Testis (tissue), 2 donors: ENCODE measurements at regions not wholly inside any gene's neighbourhood (a gene's known extent, or its start where the extent isn't known, plus 50 kb on each side); places are given as distances from the start of the nearest gene placed in this dataset.

ENCODE experiments used
- DNase-seq: peaks from one replicate; pipeline ENCODE4 v3.0.0-alpha.2; 2019
- H3K27ac ChIP-seq, 2 donors: fragments of 200-600 bp; sonication (generic); one replicate each; pipeline ENCODE4 v1.5.1; 2019
- H3K27me3 ChIP-seq: fragments of 200-600 bp; sonication (generic); one replicate; pipeline ENCODE4 v1.5.1; 2019
- H3K36me3 ChIP-seq: fragments of 200-600 bp; sonication (generic); one replicate; pipeline ENCODE4 v1.5.1; 2017; ENCODE audit warnings: low read depth; ENCODE audit errors: missing control alignments
- H3K4me1 ChIP-seq: fragments of 200-600 bp; sonication (generic); one replicate; pipeline ENCODE4 v1.5.1; 2019
- H3K4me3 ChIP-seq, 2 donors: fragments of 200-600 bp; sonication (generic); one replicate each; pipeline ENCODE4 v1.5.1; 2017 to 2019
- H3K9me3 ChIP-seq: fragments of 200-600 bp; sonication (generic); one replicate; pipeline ENCODE4 v1.5.1; 2017
- CTCF ChIP-seq, 3 experiments: fragments of 450-650 bp in 2 of 3; fragments of 200-600 bp in 1 of 3; sonication (generic) in 1 of 3; IDR thresholded peaks; one replicate each; pipeline ENCODE4 v1.5.1; 2016 to 2019; ENCODE audit warnings: antibody characterized with exemption in 3 of 3, mild to moderate bottlenecking in 2 of 3, moderate library complexity in 1 of 3
- POLR2A ChIP-seq: fragments of 450-650 bp; IDR thresholded peaks from one replicate; pipeline ENCODE4 v1.6.1; 2017; ENCODE audit warnings: antibody characterized with exemption, mild to moderate bottlenecking, moderate library complexity
- WGBS, 2 donors: methylation state at CpG; one replicate each; pipeline ENCODE4 v1.1.5; 2018; 5-methylcytosine and 5-hydroxymethylcytosine counted together
- intact Hi-C: fragments of 100-400 bp; cut with DNase I; formaldehyde crosslinking; loops from one replicate; pipeline ENCODE4 v1.15.1; 2023; ENCODE audit warnings: low total_unique reads

GRCh38 chrX:139201924-139202323 lies 328.6 kb upstream of the F9 start:
- no peaks in the 10 kb centered on the region for H3K9me3 ChIP-seq

GRCh38 chrX:139200793-139201192 lies 329.7 kb upstream of the F9 start:
- intact Hi-C loops, result no loop called here
- 65 to 69% methylated on average over 6 of the region's 6 CpGs for WGBS, 2 donors
- Histone ChIP-seq H3K4me3 (no peak overlapping the region), H3K4me1 (no peaks in the 10 kb centered on the region), H3K36me3 (no peaks in the 10 kb centered on the region), H3K9me3 (no peaks in the 10 kb centered on the region), H3K27ac (no peak overlapping the region), H3K27me3 (no peaks in the 10 kb centered on the region)
- TF ChIP-seq POLR2A (no peak), CTCF (IDR thresholded peaks at IDR 0.05) (no peak)
- peak; percentile 13 for DNase-seq

More at GRCh38 chrX:139201924-139202323, 328.6 kb upstream of the F9 start:
- DNase-seq, result no peak
- H3K36me3 ChIP-seq, result no peaks in the 10 kb centered on the region
- TF ChIP-seq CTCF (IDR thresholded peaks at IDR 0.05), result no peak
- TF ChIP-seq POLR2A, result no peak
- H3K27ac ChIP-seq, result no peak overlapping the region
- H3K27me3 ChIP-seq, result no peaks in the 10 kb centered on the region
- intact Hi-C loops, result no loop called here
- 37 to 49% methylated on average over 4 of the region's 4 CpGs for WGBS, 2 donors
- H3K4me1 ChIP-seq, result no peaks in the 10 kb centered on the region
- H3K4me3 ChIP-seq, result no peak overlapping the region

- H3K27ac ChIP-seq, result no peak overlapping the region
- H3K9me3 ChIP-seq, result no peaks in the 10 kb centered on the region
- no peaks in the 10 kb centered on the region for H3K4me1 ChIP-seq
- 51 to 82% methylated on average over 2 of the region's 2 CpGs for WGBS, 2 donors
- H3K4me3 ChIP-seq, result no peak overlapping the region
- TF ChIP-seq CTCF (IDR thresholded peaks at IDR 0.05) (no peak), POLR2A (no peak)
- intact Hi-C loops, result no loop called here
- no peaks in the 10 kb centered on the region for H3K27me3 ChIP-seq
- H3K36me3 ChIP-seq, result no peaks in the 10 kb centered on the region
- no peak for DNase-seq
Measured at GRCh38 chrX:139200346-139200745, 330.2 kb upstream of the F9 start.

- Histone ChIP-seq H3K27me3 (no peaks in the 10 kb centered on the region), H3K4me1 (no peaks in the 10 kb centered on the region), H3K27ac (no peak overlapping the region), H3K9me3 (no peaks in the 10 kb centered on the region), H3K36me3 (no peaks in the 10 kb centered on the region), H3K4me3 (no peak overlapping the region)
- WGBS, 2 donors, result 63 to 86% methylated on average over 1 to 2 of the region's 2 CpGs
- DNase-seq, result no peak
- TF ChIP-seq CTCF (IDR thresholded peaks at IDR 0.05) (no peak), POLR2A (no peak)
- intact Hi-C loops, result no loop called here
Measured at GRCh38 chrX:139199933-139200332, 330.6 kb upstream of the F9 start.

- Histone ChIP-seq H3K4me1 (no peaks in the 10 kb centered on the region), H3K36me3 (no peaks in the 10 kb centered on the region), H3K27me3 (no peaks in the 10 kb centered on the region), H3K9me3 (no peaks in the 10 kb centered on the region), H3K27ac (no peak overlapping the region), H3K4me3 (no peak overlapping the region)
- DNase-seq, result no peak
- TF ChIP-seq CTCF (IDR thresholded peaks at IDR 0.05) (no peak), POLR2A (no peak)
- intact Hi-C loops, result no loop called here
Measured at GRCh38 chrX:139198936-139199335, 331.6 kb upstream of the F9 start.
